ENCODE measurements at regions not wholly inside any gene's neighbourhood (a gene's known extent, or its start where the extent isn't known, plus 50 kb on each side); places are given as distances from the start of the nearest gene placed in this dataset.
A peak's percentile ranks its signal among the peaks of the same experiment; 100 is the strongest.

DNA sequence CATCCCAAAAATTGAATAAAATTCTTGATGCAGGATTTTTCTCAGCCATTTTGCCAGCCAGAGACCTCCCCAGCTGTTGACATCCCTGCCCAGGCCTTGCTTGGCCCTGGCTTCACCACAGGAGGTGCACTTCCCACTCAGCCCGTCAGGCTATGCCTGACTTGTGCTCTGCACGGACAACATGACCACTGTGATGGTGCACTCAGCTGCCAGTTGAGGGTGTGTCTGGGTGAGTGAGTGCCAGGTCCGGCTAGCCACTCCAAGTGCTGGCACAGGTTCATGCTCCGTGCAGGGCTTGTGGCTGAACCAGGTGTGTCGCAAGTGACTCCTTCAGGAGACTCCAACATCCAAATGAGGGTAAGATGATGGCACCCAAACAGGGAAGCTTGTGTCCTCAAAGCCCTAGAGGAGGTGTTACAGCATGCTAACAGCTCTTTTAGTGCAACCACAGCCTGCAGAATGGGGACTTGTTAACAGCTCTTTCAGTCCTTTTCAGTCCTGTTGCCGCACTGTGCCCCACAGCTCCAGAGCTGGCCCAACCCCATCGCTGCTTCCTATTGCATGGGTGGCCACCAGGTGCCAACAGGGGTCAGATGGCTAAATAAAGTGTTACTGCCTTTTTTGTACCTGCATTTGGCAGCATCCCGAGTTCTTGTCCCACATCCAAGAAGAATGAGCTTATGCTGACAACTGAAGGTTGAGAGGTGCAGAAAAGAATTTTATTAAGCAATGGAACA, 380.7 kb downstream of the SLITRK5 start:
- H3K27me3 ChIP-seq (ENCODE audit: control insufficient read depth in 5 of 5, insufficient read depth in 4 of 5, low read length in 5 of 5): no peaks in the 10 kb centered on the region
- no peak overlapping the region for H3K27ac ChIP-seq (ENCODE audit: low read depth, low read length)
- H3K4me3 ChIP-seq (ENCODE audit: low read depth in 1 of 5, low read length in 5 of 5): peak overlapping the region in 1 of 5 donors; percentile 31
- no peak overlapping the region for H3K9ac ChIP-seq (ENCODE audit: low read length in 5 of 5)
- no peaks in the 10 kb centered on the region for H3K4me1 ChIP-seq (ENCODE audit: control insufficient read depth in 5 of 5, insufficient read depth in 5 of 5, low read length in 5 of 5)
- H3K36me3 ChIP-seq (ENCODE audit: control insufficient read depth in 5 of 5, insufficient read depth in 5 of 5, low read length in 5 of 5): no peaks in the 10 kb centered on the region
- H3K9me3 ChIP-seq (ENCODE audit: control insufficient read depth in 5 of 5, low read length in 5 of 5): peaks cover 0 to 14% (median 9%) of the 10 kb centered on the region in 5 donors

- Histone ChIP-seq H3K9ac (ENCODE audit: low read length in 5 of 5) (no peak overlapping the region), H3K4me3 (ENCODE audit: low read depth in 1 of 5, low read length in 5 of 5) (no peak overlapping the region), H3K9me3 (ENCODE audit: control insufficient read depth in 5 of 5, low read length in 5 of 5) (peaks cover 0 to 9% (median 0%) of the 10 kb centered on the region in 5 donors), H3K36me3 (ENCODE audit: control insufficient read depth in 5 of 5, insufficient read depth in 5 of 5, low read length in 5 of 5) (no peaks in the 10 kb centered on the region), H3K27me3 (ENCODE audit: control insufficient read depth in 5 of 5, insufficient read depth in 4 of 5, low read length in 5 of 5) (no peaks in the 10 kb centered on the region), H3K27ac (ENCODE audit: low read depth, low read length) (no peak overlapping the region), H3K4me1 (ENCODE audit: control insufficient read depth in 5 of 5, insufficient read depth in 5 of 5, low read length in 5 of 5) (no peaks in the 10 kb centered on the region)
Observed at GRCh38 chr13:88063741-88064140, 392.6 kb downstream of the SLITRK5 start.

DNA sequence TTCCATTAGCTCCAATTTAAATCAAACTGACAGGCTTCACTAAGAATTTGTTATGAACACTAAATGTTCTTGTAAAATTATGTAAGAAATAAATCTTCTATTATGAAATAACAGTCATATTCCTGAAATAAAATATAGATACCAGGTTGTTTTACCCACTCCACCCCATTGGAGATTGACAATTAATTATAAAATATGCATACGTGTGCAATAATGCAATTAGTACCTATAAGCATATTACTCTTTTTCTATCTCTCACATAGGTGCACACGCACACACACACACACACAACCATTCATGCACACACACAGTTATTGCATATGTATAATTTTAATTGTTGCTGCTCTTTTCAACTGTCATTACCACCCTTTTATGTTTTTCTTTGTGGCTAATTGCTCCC, 395.7 kb downstream of the SLITRK5 start:
- Histone ChIP-seq H3K27me3 (ENCODE audit: control insufficient read depth in 5 of 5, insufficient read depth in 4 of 5, low read length in 5 of 5) (no peaks in the 10 kb centered on the region), H3K36me3 (ENCODE audit: control insufficient read depth in 5 of 5, insufficient read depth in 5 of 5, low read length in 5 of 5) (no peaks in the 10 kb centered on the region), H3K4me3 (ENCODE audit: low read depth in 1 of 5, low read length in 5 of 5) (no peak overlapping the region)

DNA sequence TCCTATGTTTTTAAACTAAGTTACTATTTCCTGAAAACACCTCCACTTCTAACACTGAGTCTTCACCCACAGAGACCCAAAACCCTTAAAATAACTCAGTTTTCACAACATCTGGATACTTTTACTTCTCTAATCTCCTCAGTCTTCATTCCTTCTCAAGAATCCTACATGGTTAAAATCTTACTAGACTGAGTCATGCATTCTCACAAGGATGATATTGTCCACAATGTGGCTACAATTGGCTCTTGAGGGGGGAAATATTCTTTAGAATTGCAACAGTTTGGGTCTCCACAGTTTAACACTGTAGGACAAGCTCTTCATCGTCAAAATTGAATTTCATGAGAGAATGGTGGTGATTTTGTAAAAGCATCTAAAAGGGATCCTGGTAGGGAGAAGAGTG, 397.1 kb downstream of the SLITRK5 start:
- Histone ChIP-seq H3K4me1 (ENCODE audit: control insufficient read depth in 5 of 5, insufficient read depth in 5 of 5, low read length in 5 of 5) (no peaks in the 10 kb centered on the region), H3K4me3 (ENCODE audit: low read depth in 1 of 5, low read length in 5 of 5) (no peak overlapping the region), H3K9ac (ENCODE audit: low read length in 5 of 5) (no peak overlapping the region), H3K36me3 (ENCODE audit: control insufficient read depth in 5 of 5, insufficient read depth in 5 of 5, low read length in 5 of 5) (no peaks in the 10 kb centered on the region), H3K27me3 (ENCODE audit: control insufficient read depth in 5 of 5, insufficient read depth in 4 of 5, low read length in 5 of 5) (no peaks in the 10 kb centered on the region), H3K27ac (ENCODE audit: low read depth, low read length) (no peak overlapping the region), H3K9me3 (ENCODE audit: control insufficient read depth in 5 of 5, low read length in 5 of 5) (no peaks in the 10 kb centered on the region)

More for the DNA sequence above, 395.7 kb downstream of the SLITRK5 start:
- Histone ChIP-seq H3K9me3 (ENCODE audit: control insufficient read depth in 5 of 5, low read length in 5 of 5) (peaks cover 0 to 6% (median 0%) of the 10 kb centered on the region in 5 donors), H3K9ac (ENCODE audit: low read length in 5 of 5) (no peak overlapping the region), H3K4me1 (ENCODE audit: control insufficient read depth in 5 of 5, insufficient read depth in 5 of 5, low read length in 5 of 5) (no peaks in the 10 kb centered on the region), H3K27ac (ENCODE audit: low read depth, low read length) (no peak overlapping the region)

DNA sequence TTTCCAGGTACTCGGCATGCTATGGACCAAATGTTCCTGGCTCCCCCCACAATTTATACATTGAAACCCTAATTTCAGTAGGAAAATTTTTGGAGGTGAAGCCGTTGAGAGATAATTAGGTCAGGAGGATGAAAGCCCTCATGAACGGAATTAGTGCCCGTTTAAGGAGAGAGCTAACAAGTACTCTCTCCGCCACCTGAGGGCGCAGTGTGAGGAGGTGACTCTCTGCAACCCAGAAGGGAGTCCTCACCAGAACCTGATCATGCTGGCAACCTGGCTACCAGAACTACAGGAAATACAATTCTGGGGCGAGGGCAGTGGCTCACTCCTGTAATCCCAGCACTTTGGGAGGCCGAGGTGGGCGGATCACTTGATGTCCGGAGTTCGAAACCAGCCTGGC, 397.8 kb downstream of the SLITRK5 start:
- Histone ChIP-seq H3K9me3 (ENCODE audit: control insufficient read depth in 5 of 5, low read length in 5 of 5) (no peaks in the 10 kb centered on the region), H3K4me3 (ENCODE audit: low read depth in 1 of 5, low read length in 5 of 5) (no peak overlapping the region), H3K27ac (ENCODE audit: low read depth, low read length) (no peak overlapping the region), H3K27me3 (ENCODE audit: control insufficient read depth in 5 of 5, insufficient read depth in 4 of 5, low read length in 5 of 5) (no peaks in the 10 kb centered on the region), H3K9ac (ENCODE audit: low read length in 5 of 5) (no peak overlapping the region), H3K4me1 (ENCODE audit: control insufficient read depth in 5 of 5, insufficient read depth in 5 of 5, low read length in 5 of 5) (peaks cover 0 to 3% (median 0%) of the 10 kb centered on the region in 5 donors), H3K36me3 (ENCODE audit: control insufficient read depth in 5 of 5, insufficient read depth in 5 of 5, low read length in 5 of 5) (no peaks in the 10 kb centered on the region)

- Histone ChIP-seq H3K36me3 (ENCODE audit: control insufficient read depth in 5 of 5, insufficient read depth in 5 of 5, low read length in 5 of 5) (no peaks in the 10 kb centered on the region), H3K27me3 (ENCODE audit: control insufficient read depth in 5 of 5, insufficient read depth in 4 of 5, low read length in 5 of 5) (no peaks in the 10 kb centered on the region), H3K4me3 (ENCODE audit: low read depth in 1 of 5, low read length in 5 of 5) (no peak overlapping the region), H3K9ac (ENCODE audit: low read length in 5 of 5) (no peak overlapping the region), H3K4me1 (ENCODE audit: control insufficient read depth in 5 of 5, insufficient read depth in 5 of 5, low read length in 5 of 5) (peaks cover 0 to 15% (median 0%) of the 10 kb centered on the region in 5 donors), H3K27ac (ENCODE audit: low read depth, low read length) (no peak overlapping the region), H3K9me3 (ENCODE audit: control insufficient read depth in 5 of 5, low read length in 5 of 5) (no peaks in the 10 kb centered on the region)
Observed at GRCh38 chr13:88071371-88071770, 400.2 kb downstream of the SLITRK5 start.

- H3K4me3 ChIP-seq (ENCODE audit: low read depth in 1 of 5, low read length in 5 of 5): no peak overlapping the region
- H3K27me3 ChIP-seq (ENCODE audit: control insufficient read depth in 5 of 5, insufficient read depth in 4 of 5, low read length in 5 of 5): no peaks in the 10 kb centered on the region
- H3K9ac ChIP-seq (ENCODE audit: low read length in 5 of 5): no peak overlapping the region
- H3K4me1 ChIP-seq (ENCODE audit: control insufficient read depth in 5 of 5, insufficient read depth in 5 of 5, low read length in 5 of 5): peaks cover 0 to 15% (median 0%) of the 10 kb centered on the region in 5 donors
- no peaks in the 10 kb centered on the region for H3K36me3 ChIP-seq (ENCODE audit: control insufficient read depth in 5 of 5, insufficient read depth in 5 of 5, low read length in 5 of 5)
- no peak overlapping the region for H3K27ac ChIP-seq (ENCODE audit: low read depth, low read length)
- no peaks in the 10 kb centered on the region for H3K9me3 ChIP-seq (ENCODE audit: control insufficient read depth in 5 of 5, low read length in 5 of 5)
Observed at GRCh38 chr13:88074794-88075510, 403.8 kb downstream of the SLITRK5 start.

DNA sequence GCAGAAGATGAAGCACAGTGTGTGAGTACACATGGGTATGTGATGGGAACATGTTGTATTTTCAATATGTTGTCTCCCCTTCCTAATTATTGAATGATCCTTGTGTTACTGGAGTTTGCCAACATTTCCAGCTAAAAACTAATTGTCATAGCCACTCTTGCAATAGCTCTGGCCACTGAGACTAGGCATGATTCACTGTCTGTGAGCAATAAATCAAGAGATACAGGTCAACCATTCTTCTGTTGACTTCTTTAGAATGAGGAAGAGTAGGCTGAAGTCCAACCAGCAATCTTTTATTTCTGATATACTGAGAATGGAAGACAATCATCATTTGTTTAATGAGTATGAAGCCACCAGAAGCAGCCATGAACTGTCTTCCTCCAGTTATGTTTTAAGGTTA, 413.9 kb downstream of the SLITRK5 start:
- no peaks in the 10 kb centered on the region for H3K27me3 ChIP-seq (ENCODE audit: control insufficient read depth in 5 of 5, insufficient read depth in 4 of 5, low read length in 5 of 5)
- H3K4me3 ChIP-seq (ENCODE audit: low read depth in 1 of 5, low read length in 5 of 5): no peak overlapping the region
- no peaks in the 10 kb centered on the region for H3K36me3 ChIP-seq (ENCODE audit: control insufficient read depth in 5 of 5, insufficient read depth in 5 of 5, low read length in 5 of 5)
- no peaks in the 10 kb centered on the region for H3K4me1 ChIP-seq (ENCODE audit: control insufficient read depth in 5 of 5, insufficient read depth in 5 of 5, low read length in 5 of 5)
- no peak overlapping the region for H3K27ac ChIP-seq (ENCODE audit: low read depth, low read length)
- no peak overlapping the region for H3K9ac ChIP-seq (ENCODE audit: low read length in 5 of 5)
- peaks cover 0 to 2% (median 0%) of the 10 kb centered on the region in 5 donors for H3K9me3 ChIP-seq (ENCODE audit: control insufficient read depth in 5 of 5, low read length in 5 of 5)

DNA sequence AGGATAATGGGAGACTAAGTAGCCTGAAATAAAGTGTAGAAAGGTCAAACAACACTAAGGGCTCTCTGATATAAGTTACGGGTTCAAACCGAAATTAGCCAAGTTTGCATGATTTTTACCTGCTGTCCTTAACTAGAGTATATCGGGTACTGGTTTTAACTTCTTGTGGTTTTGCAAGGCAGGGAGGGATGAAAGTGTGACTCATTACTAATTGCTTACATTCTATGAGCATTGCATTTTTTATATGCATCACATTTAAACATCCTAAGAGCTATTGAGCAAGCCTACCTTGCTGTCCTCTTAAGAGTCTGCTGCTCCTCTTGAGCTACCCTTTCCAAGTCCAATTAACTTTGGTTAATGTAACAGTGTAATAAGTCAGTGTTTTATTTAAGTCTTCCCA, 415.4 kb downstream of the SLITRK5 start:
- H3K36me3 ChIP-seq (ENCODE audit: control insufficient read depth in 5 of 5, insufficient read depth in 5 of 5, low read length in 5 of 5): no peaks in the 10 kb centered on the region
- H3K9me3 ChIP-seq (ENCODE audit: control insufficient read depth in 5 of 5, low read length in 5 of 5): peaks cover 0 to 2% (median 0%) of the 10 kb centered on the region in 5 donors
- H3K9ac ChIP-seq (ENCODE audit: low read length in 5 of 5): no peak overlapping the region
- H3K27ac ChIP-seq (ENCODE audit: low read depth, low read length): no peak overlapping the region
- no peaks in the 10 kb centered on the region for H3K27me3 ChIP-seq (ENCODE audit: control insufficient read depth in 5 of 5, insufficient read depth in 4 of 5, low read length in 5 of 5)
- no peak overlapping the region for H3K4me3 ChIP-seq (ENCODE audit: low read depth in 1 of 5, low read length in 5 of 5)
- no peaks in the 10 kb centered on the region for H3K4me1 ChIP-seq (ENCODE audit: control insufficient read depth in 5 of 5, insufficient read depth in 5 of 5, low read length in 5 of 5)

DNA sequence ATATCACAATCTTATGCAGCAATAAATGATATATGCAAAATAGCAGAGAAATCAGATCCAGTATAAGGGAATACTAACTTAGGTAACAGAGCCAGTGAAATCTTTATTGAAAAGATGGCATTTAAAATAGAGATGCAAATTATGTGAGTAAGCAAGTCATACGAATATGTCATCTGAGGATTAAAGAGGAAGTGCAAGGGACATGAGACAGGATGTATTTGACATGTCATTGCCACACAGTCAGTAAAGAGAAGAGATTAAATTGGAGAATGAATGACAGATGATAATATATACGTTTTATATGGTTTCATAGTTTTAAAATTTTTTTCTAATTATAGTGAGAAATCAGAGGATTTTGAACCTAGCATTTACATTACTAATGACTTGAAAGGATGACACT, 426.4 kb downstream of the SLITRK5 start:
- Histone ChIP-seq H3K9ac (ENCODE audit: low read length in 5 of 5) (no peak overlapping the region), H3K4me1 (ENCODE audit: control insufficient read depth in 5 of 5, insufficient read depth in 5 of 5, low read length in 5 of 5) (no peaks in the 10 kb centered on the region), H3K27ac (ENCODE audit: low read depth, low read length) (no peak overlapping the region), H3K4me3 (ENCODE audit: low read depth in 1 of 5, low read length in 5 of 5) (no peak overlapping the region), H3K36me3 (ENCODE audit: control insufficient read depth in 5 of 5, insufficient read depth in 5 of 5, low read length in 5 of 5) (no peaks in the 10 kb centered on the region), H3K9me3 (ENCODE audit: control insufficient read depth in 5 of 5, low read length in 5 of 5) (peaks cover 0 to 9% (median 5%) of the 10 kb centered on the region in 5 donors), H3K27me3 (ENCODE audit: control insufficient read depth in 5 of 5, insufficient read depth in 4 of 5, low read length in 5 of 5) (no peaks in the 10 kb centered on the region)

Data from subcutaneous abdominal adipose tissue (tissue), 5 donors.